H1 (cell line): ENCODE measurements at regions not wholly inside any gene's neighbourhood (a gene's known extent, or its start where the extent isn't known, plus 50 kb on each side); places are given as distances from the start of the nearest gene placed in this dataset.
A peak's percentile ranks its signal among the peaks of the same experiment; 100 is the strongest.
"Not testable (repeated sequence)": the region's sequence is repeated elsewhere in the genome, so short reads cannot be mapped to it uniquely, and the experiment has no call there.

Experiments
- CTCF ChIA-PET: fragments of 300-600 bp; sonication (Branson Sonifier 250); formaldehyde crosslinking; loops from one replicate; lab custom pipeline; 2021; ENCODE audit not compliant: partially characterized antibody; lab: Charles Lee
- POLR2A ChIA-PET: fragments of 300-600 bp; sonication (Branson Sonifier 250); formaldehyde crosslinking; loops from one replicate; lab custom pipeline; 2021; ENCODE audit warnings: inconsistent platforms; ENCODE audit not compliant: partially characterized antibody; lab: Charles Lee
- DNase-seq, 2 experiments: peaks; one replicate each; pipeline versions ENCODE4 v3.0.0 to v3.0.0-alpha.2; 2010 to 2022; ENCODE audit warnings: low spot score in 2 of 2, low read depth in 1 of 2, mixed read lengths in 1 of 2
- FAIRE-seq: peaks from 2 replicates; lab custom pipeline; 2011; peaks lifted over from hg19 to GRCh38; lab: Jason Lieb, UNC
- H2AFZ ChIP-seq: 2 replicates; pipeline ENCODE4 v1.8.1; 2012; ENCODE audit warnings: low read length, inconsistent platforms
- H2AK5ac ChIP-seq: 2 replicates; pipeline ENCODE4 v1.6.1; 2013; ENCODE audit warnings: low read depth, low read length
- H2BK120ac ChIP-seq: replicated peaks from 2 replicates; pipeline ENCODE3; 2013; ENCODE audit warnings: low read depth, low read length, inconsistent platforms
- H2BK12ac ChIP-seq: 2 replicates; pipeline ENCODE4 v1.6.1; 2013; ENCODE audit warnings: low read depth, low read length
- H2BK15ac ChIP-seq: 2 replicates; pipeline ENCODE4 v1.6.1; 2013; ENCODE audit warnings: low read length
- H2BK20ac ChIP-seq: 2 replicates; pipeline ENCODE4 v1.6.1; 2013; ENCODE audit warnings: low read length
- H2BK5ac ChIP-seq: 2 replicates; pipeline ENCODE4 v1.6.1; 2013; ENCODE audit warnings: low read depth, low read length
- H3K14ac ChIP-seq: 2 replicates; pipeline ENCODE4 v1.6.1; 2013; ENCODE audit warnings: inconsistent platforms; ENCODE audit not compliant: insufficient read length
- H3K18ac ChIP-seq: 2 replicates; pipeline ENCODE4 v1.6.1; 2013; ENCODE audit warnings: low read length; ENCODE audit errors: extremely low read depth
- H3K23ac ChIP-seq: 2 replicates; pipeline ENCODE4 v1.6.1; 2013; ENCODE audit warnings: inconsistent platforms; ENCODE audit not compliant: insufficient read length
- H3K23me2 ChIP-seq: 2 replicates; pipeline ENCODE4 v1.6.1; 2013; ENCODE audit warnings: low read depth, low read length
- H3K27ac ChIP-seq: 2 replicates; pipeline ENCODE4 v1.6.1; 2011; ENCODE audit warnings: low read depth, low read length, inconsistent platforms
- H3K27me3 ChIP-seq, 4 experiments: replicated peaks in 1 of 4; 1 replicate in 1 of 4; 2 replicates in 3 of 4; pipeline versions ENCODE4 v1.6.1 to v1.8.1; 2011 to 2013; ENCODE audit warnings: low read length in 3 of 4, mild to moderate bottlenecking in 3 of 4, inconsistent platforms in 2 of 4, mixed read lengths in 2 of 4, moderate library complexity in 1 of 4; ENCODE audit not compliant: control insufficient read depth in 3 of 4, insufficient read depth in 3 of 4; ENCODE audit errors: extremely low read depth in 1 of 4
- H3K36me3 ChIP-seq, 4 experiments: 2 replicates each; pipeline versions ENCODE4 v1.6.1 to v1.8.1; 2011 to 2013; ENCODE audit warnings: mild to moderate bottlenecking in 4 of 4, low read length in 3 of 4, moderate library complexity in 2 of 4, control low read depth in 1 of 4, inconsistent platforms in 1 of 4; ENCODE audit not compliant: insufficient read depth in 4 of 4, control insufficient read depth in 2 of 4
- H3K4ac ChIP-seq: replicated peaks from 2 replicates; pipeline ENCODE3; 2013; ENCODE audit warnings: low read length, low read depth, mixed read lengths, inconsistent platforms; ENCODE audit not compliant: insufficient read length
- H3K4me1 ChIP-seq, 4 experiments: replicated peaks in 1 of 4; 1 replicate in 1 of 4; 2 replicates in 3 of 4; pipeline versions ENCODE4 v1.6.1 to v1.8.1; 2011 to 2013; ENCODE audit warnings: low read length in 3 of 4, inconsistent platforms in 2 of 4, mixed read lengths in 1 of 4; ENCODE audit not compliant: insufficient read depth in 4 of 4, control insufficient read depth in 3 of 4
- H3K4me2 ChIP-seq, 2 experiments: 2 replicates each; pipeline versions ENCODE4 v1.6.1 to v1.8.1; 2011 to 2013; ENCODE audit warnings: low read depth in 2 of 2, low read length in 2 of 2, control low read depth in 1 of 2, inconsistent platforms in 1 of 2, mild to moderate bottlenecking in 1 of 2; ENCODE audit not compliant: insufficient read depth in 1 of 2
- H3K4me3 ChIP-seq, 4 experiments: fragments of 200-600, 300-600 bp in 1 of 4; sonication (generic), shearing (Covaris generic), sonication (Bioruptor Twin) in 1 of 4; 2 replicates each; pipeline versions ENCODE4 v1.5.1 to v1.8.1; 2011 to 2016; ENCODE audit warnings: low read length in 4 of 4, low read depth in 3 of 4, control low read depth in 2 of 4, inconsistent platforms in 2 of 4, mild to moderate bottlenecking in 2 of 4, mixed read lengths in 1 of 4, moderate library complexity in 1 of 4; ENCODE audit not compliant: insufficient read depth in 2 of 4; ENCODE audit errors: extremely low read depth in 1 of 4
- H3K56ac ChIP-seq: replicated peaks from 2 replicates; pipeline ENCODE3; 2013; ENCODE audit warnings: low read depth, mild to moderate bottlenecking, mixed read lengths, low read length, inconsistent platforms; ENCODE audit not compliant: insufficient read length
- H3K79me1 ChIP-seq: 2 replicates; pipeline ENCODE4 v1.6.1; 2013; ENCODE audit warnings: low read depth, low read length, control low read depth
- H3K79me2 ChIP-seq, 2 experiments: 2 replicates each; pipeline versions ENCODE4 v1.6.1 to v1.8.1; 2012 to 2013; ENCODE audit warnings: low read length in 2 of 2, mild to moderate bottlenecking in 2 of 2, inconsistent platforms in 1 of 2; ENCODE audit not compliant: insufficient read depth in 2 of 2, control insufficient read depth in 1 of 2
- H3K9ac ChIP-seq, 4 experiments: replicated peaks in 1 of 4; 1 replicate in 1 of 4; 2 replicates in 3 of 4; pipeline versions ENCODE4 v1.6.1 to v1.8.1; 2011 to 2013; ENCODE audit warnings: low read depth in 3 of 4, low read length in 3 of 4, control low read depth in 2 of 4, mild to moderate bottlenecking in 2 of 4, moderate library complexity in 2 of 4, inconsistent platforms in 1 of 4; ENCODE audit errors: extremely low read depth in 1 of 4
- H3K9me3 ChIP-seq, 2 experiments: 2 replicates each; pipeline versions ENCODE4 v1.6.1 to v1.8.1; 2012 to 2013; ENCODE audit warnings: mild to moderate bottlenecking in 2 of 2, moderate library complexity in 2 of 2, control low read depth in 1 of 2, inconsistent platforms in 1 of 2, low read depth in 1 of 2, low read length in 1 of 2, mixed read lengths in 1 of 2; ENCODE audit not compliant: insufficient read depth in 2 of 2
- H4K20me1 ChIP-seq, 2 experiments: replicated peaks in 1 of 2; 2 replicates each; pipeline versions ENCODE3 to v1.8.1; 2011 to 2013; ENCODE audit warnings: inconsistent platforms in 2 of 2, low read length in 2 of 2, mild to moderate bottlenecking in 1 of 2; ENCODE audit not compliant: insufficient read depth in 2 of 2, control insufficient read depth in 1 of 2
- H4K5ac ChIP-seq: 2 replicates; pipeline ENCODE4 v1.6.1; 2013; ENCODE audit warnings: low read length, low read depth, mixed read lengths, inconsistent platforms; ENCODE audit not compliant: insufficient read length
- H4K8ac ChIP-seq: 2 replicates; pipeline ENCODE4 v1.8.0; 2013; ENCODE audit warnings: mild to moderate bottlenecking, moderate library complexity, low read length, inconsistent platforms; ENCODE audit not compliant: insufficient read depth; ENCODE audit errors: extremely low read depth
- H4K91ac ChIP-seq: replicated peaks from 2 replicates; pipeline ENCODE3; 2013; ENCODE audit warnings: low read length, mixed read lengths, inconsistent platforms; ENCODE audit not compliant: insufficient read length
- WGBS, 2 experiments: shearing (Covaris generic) in 1 of 2; methylation state at CpG; one replicate each; pipeline versions ENCODE4 v1.1.6 to v1.1.7; 2013 to 2015; ENCODE audit warnings: low lambda C conversion rate in 2 of 2, mixed read lengths in 2 of 2, inconsistent platforms in 1 of 2, low coverage in 1 of 2, missing lambda C conversion rate in 1 of 2; ENCODE audit not compliant: insufficient replicate concordance in 2 of 2, insufficient coverage in 1 of 2, insufficient read length in 1 of 2; ENCODE audit errors: extremely low coverage in 1 of 2, missing lambda C conversion rate in 1 of 2; 5-methylcytosine and 5-hydroxymethylcytosine counted together

DNA sequence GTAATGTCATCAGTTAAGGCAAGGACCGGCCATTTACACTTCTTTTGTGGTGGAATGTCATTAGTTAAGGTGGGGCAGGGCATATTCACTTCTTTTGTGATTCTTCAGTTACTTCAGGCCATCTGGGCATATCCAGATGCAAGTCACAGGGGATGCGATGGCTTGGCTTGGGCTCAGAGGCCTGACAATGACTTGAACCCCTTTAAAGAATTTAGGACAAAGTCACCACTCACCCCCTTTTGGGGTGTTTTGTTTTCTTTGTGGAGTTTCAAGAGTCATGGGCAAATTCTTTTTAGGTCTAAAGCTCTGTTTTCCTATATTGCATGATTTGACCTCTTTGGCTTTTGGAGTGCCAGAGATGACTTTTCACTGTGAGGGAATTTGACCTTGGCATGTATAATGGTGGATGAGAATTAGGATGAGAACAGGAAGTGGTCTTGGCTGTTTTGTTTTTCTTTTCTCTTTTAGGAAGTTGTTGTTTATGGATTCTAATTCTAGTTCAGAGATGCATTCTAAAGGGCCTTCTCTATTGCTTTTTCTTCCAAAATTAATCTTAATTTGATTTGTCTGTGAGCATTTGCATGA, 385.3 kb downstream of the KIF20B start:
- 0 out of 2 replicates have a peak overlapping the region, but pooled peaks have one; percentile 72 for H2BK20ac ChIP-seq
- H4K20me1 ChIP-seq, H3K14ac ChIP-seq, H2BK15ac ChIP-seq, H2AFZ ChIP-seq, POLR2A ChIA-PET, H3K79me2 ChIP-seq, H4K91ac ChIP-seq, H2BK12ac ChIP-seq, H3K56ac ChIP-seq, DNase-seq, H3K23me2 ChIP-seq, CTCF ChIA-PET, FAIRE-seq, H3K9me3 ChIP-seq, H3K4me1 ChIP-seq, H3K27me3 ChIP-seq, H3K79me1 ChIP-seq, H3K36me3 ChIP-seq, H2AK5ac ChIP-seq, H3K9ac ChIP-seq, H3K27ac ChIP-seq, H3K4me2 ChIP-seq, H3K4me3 ChIP-seq, H4K8ac ChIP-seq, H3K23ac ChIP-seq: not testable (repeated sequence)
- peak overlapping the region; percentile 86; the same call in 1 of the 2 replicates for H2BK5ac ChIP-seq
- peak overlapping the region; percentile 99 for H2BK120ac ChIP-seq
- peak overlapping the region; percentile 7 for H4K5ac ChIP-seq
- H3K4ac ChIP-seq, result peak overlapping the region; percentile 85
- peak overlapping the region; percentile 80; the same call in 1 of the 2 replicates for H3K18ac ChIP-seq
- 49% methylated on average over 2 of the region's 2 CpGs; no CpG with 5 or more reads in 1 of the 2 experiments for WGBS, 2 experiments
